HG03159 (cell line): ENCODE measurements at regions not wholly inside any gene's neighbourhood (a gene's known extent, or its start where the extent isn't known, plus 50 kb on each side); places are given as distances from the start of the nearest gene placed in this dataset.
"Not testable (repeated sequence)": the region's sequence is repeated elsewhere in the genome, so short reads cannot be mapped to it uniquely, and the experiment has no call there.

Source experiments
- ATAC-seq: cut with Tn5 transposase; IDR thresholded peaks from one replicate; pipeline ENCODE4 v1.9.1; 2021; ENCODE audit warnings: mild to moderate bottlenecking, moderate library complexity; ENCODE audit not compliant: unreplicated experiment

- not testable (repeated sequence) for ATAC-seq
Measured at GRCh38 chr7:131625345-131625744, 68.9 kb upstream of the PODXL start.

GRCh38 chr7:131624536-131624935 is 68.1 kb upstream of the PODXL start:
- no peak for ATAC-seq

DNA sequence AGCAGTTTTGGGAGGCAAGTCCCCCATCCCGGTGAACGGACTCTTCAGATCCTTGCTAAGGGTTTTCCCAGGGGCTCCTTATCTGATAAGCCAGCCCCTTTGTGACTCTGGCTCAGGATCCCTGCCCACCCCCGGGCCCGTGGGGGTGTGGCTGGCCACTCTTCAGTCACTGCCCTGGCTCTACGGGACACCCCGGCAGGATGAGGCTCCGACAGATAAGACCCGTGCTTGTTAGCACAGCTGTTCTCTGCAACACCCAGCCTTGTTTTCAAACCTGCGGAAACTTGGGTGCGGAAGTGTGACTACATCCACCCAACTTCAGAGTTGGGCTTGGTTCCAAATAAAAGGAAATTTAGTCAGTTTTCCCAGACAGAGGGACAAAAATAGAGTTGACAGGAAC is 66.7 kb upstream of the PODXL start:
- ATAC-seq = no peak

- ATAC-seq = no peak
Measured at GRCh38 chr7:131621652-131622051, 65.2 kb upstream of the PODXL start.

DNA sequence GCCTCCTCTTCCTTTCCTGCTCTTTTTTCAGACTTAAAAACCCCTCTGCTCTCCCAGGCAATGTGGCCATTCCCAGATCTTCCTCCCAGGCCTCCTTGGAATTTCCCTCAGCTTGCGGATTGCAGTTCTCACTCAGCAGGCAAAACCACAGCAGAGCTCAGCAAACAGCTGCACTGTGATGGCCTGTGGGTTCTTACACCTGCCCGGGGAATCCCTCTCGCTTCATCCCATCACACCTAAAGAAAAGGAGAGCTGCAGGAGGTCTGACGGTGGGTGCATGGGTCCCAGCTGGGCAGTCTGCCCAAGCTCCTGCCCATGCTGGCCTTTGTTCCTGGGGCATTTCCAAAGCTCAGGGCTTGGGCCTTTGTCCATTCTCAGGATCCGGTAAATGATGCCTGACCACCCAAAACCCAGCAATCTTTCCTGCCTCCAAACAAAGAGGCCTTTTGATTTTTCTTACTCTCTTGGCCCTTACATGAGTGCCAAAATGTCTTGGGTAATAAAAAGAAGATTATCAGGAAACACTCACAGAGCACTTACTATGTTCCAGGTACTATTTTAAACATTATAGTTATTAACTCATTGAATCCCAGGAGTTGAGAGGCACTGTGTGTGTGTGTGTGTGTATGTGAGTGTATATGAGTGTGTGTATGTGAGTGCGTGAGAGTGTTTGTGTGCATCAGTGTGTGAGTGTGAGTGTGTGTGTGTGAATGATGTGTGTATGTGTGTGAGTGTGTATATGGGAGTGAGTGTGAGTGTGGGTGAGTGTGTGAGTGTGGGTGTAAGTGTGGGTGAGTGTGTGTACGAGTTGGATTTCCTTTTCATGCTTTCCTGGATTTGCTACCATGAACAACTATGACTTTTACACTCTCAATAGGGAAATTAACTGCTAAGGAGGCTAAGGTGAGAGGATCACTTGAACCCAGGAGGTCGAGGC is 64.5 kb upstream of the PODXL start:
- no peak for ATAC-seq

- no peak for ATAC-seq
Measured at GRCh38 chr7:131619336-131620305, 63.2 kb upstream of the PODXL start.

GRCh38 chr7:131618391-131618790 is 62.0 kb upstream of the PODXL start:
- no peak for ATAC-seq

- no peak for ATAC-seq
Measured at GRCh38 chr7:131616487-131617200, 60.2 kb upstream of the PODXL start.

GRCh38 chr7:131613909-131614308 is 57.5 kb upstream of the PODXL start:
- ATAC-seq = no peak

DNA sequence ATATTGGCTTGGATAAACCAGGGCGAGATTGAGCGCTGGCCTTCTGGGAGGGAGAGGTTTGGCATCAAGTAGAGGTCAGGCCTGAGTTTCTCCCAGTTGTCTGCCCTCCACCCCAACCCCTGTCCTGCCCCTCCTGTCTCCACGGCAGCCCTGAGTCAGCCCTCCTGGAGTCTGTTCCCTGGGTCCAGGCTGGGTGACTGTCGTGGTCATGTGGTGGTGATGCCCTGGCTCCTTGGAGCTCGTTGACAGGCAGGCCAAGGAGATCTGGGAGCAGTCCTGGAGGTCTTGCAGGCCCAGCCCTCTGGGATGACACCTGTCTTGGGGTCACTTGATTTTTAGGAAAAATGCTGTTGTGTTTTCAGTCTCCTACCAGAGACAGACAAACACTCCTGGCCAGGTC is 53.6 kb upstream of the PODXL start:
- ATAC-seq = no peak

- ATAC-seq = no peak
Measured at GRCh38 chr7:131608116-131608500, 51.7 kb upstream of the PODXL start.

DNA sequence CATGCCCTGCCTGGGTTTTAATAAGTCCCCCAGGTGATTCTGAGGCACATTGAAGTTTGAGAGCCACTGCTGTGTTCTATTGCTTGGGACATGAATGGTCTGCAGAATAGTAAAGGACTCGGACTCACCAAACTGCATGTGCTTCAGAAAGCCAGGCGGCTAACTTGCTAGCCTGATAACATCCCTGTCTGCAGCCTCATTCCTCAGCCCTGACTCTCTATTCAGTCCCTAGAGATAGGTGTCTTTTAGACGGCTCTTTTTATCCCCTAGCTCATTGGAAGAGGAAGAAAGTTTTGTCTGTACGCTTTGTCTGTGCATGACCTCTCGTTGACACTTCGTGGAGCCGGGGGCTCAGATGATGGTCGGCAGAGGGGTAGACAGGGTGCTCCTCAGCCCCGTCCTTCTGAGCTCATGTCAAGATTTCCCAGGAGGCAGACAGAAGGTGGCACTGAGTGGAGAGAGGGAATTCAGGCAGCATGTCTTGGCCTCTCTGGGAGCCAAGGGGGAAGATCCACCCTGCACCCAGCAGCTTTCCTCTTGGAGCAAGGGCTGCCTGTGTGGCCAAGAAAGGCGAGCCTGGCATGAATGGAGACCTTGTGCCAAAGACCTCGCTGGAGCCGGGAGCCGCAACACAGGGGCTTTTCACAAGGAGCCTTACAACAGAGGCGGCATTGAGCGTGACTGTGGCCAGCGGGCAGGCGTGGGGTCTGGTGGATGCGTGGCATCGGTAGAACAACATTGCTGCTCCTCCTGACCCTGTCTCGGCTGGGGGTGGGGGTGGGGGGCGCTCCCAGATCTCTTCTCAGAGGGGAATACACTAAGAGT is 51.1 kb upstream of the PODXL start:
- ATAC-seq = no peak

GRCh38 chr7:131606346-131607290 is 50.2 kb upstream of the PODXL start:
- no peak for ATAC-seq
